Ramos (cell line): ENCODE measurements at regions not wholly inside any gene's neighbourhood (a gene's known extent, or its start where the extent isn't known, plus 50 kb on each side); places are given as distances from the start of the nearest gene placed in this dataset.

Experiments used
- in situ Hi-C: fragments of 300-500 bp; cut with MboI; formaldehyde crosslinking; loops from one replicate; pipeline ENCODE4 v1.14.3; 2022; ENCODE audit warnings: low sequenced_read_pairs; ENCODE audit not compliant: unreplicated experiment

DNA sequence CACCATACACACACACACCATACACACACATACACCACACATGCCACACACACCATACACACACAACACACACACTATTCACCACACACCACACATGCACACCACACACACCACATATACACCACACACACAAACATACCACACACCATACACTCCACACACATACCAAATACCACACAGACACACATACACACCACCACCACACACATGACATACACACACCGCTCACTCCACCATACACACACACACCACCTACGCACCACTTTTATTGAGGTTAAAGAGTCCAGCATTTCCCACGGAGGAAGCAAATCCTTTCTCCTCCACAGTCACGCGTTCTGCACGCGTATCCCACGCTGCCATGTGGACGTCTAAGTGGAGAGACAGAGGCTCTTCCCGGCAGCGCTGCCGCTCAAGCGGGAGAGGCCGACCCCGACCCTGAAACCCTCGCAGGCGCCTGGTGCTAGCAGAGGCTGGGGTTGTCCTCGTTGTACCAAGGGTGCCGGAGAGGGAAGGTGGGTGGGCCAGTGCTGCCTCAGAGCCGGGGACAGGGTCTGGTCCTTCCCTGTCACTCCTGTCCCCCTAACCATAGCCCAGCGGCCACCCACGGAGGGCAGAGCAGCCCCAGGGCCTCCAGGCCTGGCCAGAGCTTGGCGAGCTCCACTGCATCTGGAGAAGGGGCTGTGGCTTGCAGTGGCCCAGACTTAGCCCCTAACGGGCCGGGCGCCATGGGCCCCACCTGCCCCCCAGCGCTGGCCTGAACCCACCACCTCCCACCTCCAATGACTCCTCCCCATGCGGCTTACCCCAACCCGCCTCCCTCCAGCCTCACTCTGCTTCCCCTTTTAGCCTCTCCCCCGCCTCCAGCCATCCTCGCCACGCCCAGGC is 1495.0 kb downstream of the BRD1 start:
- in situ Hi-C loops, result no loop called here

GRCh38 chr22:48331691-48332220 is 1495.9 kb downstream of the BRD1 start:
- in situ Hi-C loops, result no loop called here

- in situ Hi-C loops, result no loop called here
Observed at GRCh38 chr22:48331266-48331665, 1496.4 kb downstream of the BRD1 start.

- in situ Hi-C loops, result no loop called here
Observed at GRCh38 chr22:48327721-48328120, 1500.0 kb downstream of the BRD1 start.

DNA sequence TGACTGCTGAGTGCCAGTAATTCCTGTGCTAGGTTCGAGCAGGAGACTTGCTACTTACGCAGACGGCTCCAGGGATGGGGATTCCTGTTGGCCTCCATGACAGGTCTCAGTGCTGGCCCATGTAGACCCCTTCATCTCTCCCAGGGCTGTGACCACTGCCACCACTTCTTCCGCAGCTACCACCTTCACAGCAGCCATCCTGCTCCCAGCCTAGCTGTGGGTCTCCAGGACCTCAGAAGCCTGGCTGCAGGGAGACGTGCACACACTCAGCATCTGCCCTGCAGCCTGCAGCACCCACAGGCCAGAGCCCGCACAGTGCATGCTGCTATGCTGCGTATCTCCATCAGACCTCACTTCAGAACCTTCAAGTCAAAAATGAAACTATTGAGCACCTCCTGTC is 1503.9 kb downstream of the BRD1 start:
- in situ Hi-C loops, result no loop called here

GRCh38 chr22:48322907-48323306 is 1504.8 kb downstream of the BRD1 start:
- in situ Hi-C loops, result no loop called here

DNA sequence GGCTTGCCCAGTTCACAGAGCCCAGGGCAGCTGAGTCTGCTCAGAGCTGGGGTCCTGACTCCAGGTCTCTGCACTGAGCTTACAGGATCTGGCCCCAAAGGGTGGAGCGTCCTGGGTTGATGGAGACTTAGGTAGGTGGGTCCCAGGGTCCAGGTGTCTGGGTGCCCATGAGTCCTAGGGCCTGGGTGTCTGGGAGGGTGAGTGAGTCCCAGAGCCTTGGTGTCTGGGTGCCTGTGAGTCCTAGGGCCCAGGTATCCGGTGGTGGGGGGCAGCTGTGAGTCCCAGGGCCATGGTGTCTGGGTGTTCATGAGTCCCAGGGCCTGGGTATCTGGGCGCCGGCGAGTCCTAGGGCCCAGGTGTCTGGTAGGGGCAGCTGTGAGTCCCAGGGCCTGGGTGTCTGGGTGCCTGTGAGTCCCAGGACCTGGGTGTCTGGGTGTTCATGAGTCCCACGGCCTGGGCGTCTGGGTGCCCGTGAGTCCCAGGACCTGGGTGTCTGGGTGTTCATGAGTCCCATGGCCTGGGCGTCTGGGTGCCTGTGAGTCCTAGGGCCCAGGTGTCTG is 1505.6 kb downstream of the BRD1 start:
- in situ Hi-C loops, result no loop called here

DNA sequence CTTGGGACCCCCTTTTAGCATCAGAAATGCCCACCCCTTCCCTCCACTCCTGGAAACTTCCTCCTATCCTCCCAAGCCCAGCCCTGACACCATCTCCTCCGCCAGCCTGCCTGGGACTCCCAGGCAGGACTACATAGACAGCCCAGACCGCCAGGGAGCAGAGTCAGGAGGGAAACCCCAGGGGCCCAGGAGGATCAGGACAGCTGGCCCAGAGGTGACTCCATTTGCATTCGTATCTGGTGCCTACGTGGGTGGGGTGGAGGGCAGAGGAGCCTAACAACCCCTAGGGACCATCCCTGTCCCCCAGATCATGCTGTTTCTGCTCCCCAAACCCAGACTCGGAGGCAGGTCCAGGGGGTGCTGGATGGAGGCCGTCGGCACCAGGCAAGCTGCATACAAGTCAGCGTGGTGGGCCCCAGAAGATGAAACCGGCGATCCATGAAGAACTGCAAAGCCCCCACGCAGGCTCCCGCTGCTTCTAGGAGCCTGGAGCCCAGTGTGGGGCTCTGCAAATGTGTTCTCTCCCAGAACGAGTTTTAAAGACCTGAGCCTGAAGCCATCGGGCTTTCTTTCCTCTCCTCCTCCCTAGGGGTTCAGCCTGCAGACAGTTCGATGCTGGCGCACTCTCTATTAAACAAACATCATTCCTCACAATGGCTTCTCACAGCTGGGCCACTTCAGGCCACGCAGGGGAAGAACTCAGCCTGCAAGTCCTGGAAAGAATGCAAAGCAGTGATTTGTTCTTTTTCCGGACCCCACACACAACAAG is 1506.8 kb downstream of the BRD1 start:
- in situ Hi-C loops, result no loop called here

GRCh38 chr22:48320048-48320682 is 1507.5 kb downstream of the BRD1 start:
- in situ Hi-C loops, result no loop called here

GRCh38 chr22:48319321-48320047 is 1508.2 kb downstream of the BRD1 start:
- in situ Hi-C loops, result no loop called here

DNA sequence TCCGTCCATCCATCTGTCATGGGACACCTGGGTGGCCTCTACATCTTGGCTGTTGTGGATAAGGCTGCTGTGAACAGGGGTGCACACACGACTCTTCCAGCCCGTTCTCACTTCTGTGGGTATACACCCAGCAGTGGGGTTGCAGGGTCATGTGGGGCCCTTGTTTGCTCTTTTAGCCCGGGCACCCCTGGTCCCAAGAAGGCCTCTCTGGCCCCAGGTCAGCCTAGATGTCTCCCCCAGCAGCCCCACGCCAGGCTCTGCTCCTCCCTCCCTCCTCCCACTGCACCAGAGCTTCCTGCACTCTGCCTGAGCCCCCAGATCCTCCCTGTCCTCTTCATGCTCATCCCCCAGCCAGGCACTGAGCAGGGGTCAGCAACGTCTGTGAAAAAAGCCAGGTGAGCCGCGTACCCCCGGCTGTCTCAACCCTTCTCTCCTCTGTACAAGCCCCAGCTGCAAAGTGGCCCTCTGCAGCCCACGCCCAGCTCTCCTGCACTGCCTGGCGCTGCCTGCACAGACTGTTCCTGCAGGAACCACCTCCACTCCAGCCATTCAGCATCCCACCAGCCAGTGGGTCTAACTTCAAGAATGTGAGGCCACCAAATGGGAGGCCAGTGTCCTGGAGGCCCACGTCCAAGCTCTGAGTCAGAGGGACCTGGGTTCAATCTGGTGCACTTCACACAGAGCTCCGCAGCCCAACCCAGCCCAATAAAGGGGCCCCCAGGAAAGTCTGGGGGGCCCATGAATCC is 1508.9 kb downstream of the BRD1 start:
- in situ Hi-C loops, result no loop called here

GRCh38 chr22:48318173-48318572 is 1509.5 kb downstream of the BRD1 start:
- in situ Hi-C loops, result no loop called here

DNA sequence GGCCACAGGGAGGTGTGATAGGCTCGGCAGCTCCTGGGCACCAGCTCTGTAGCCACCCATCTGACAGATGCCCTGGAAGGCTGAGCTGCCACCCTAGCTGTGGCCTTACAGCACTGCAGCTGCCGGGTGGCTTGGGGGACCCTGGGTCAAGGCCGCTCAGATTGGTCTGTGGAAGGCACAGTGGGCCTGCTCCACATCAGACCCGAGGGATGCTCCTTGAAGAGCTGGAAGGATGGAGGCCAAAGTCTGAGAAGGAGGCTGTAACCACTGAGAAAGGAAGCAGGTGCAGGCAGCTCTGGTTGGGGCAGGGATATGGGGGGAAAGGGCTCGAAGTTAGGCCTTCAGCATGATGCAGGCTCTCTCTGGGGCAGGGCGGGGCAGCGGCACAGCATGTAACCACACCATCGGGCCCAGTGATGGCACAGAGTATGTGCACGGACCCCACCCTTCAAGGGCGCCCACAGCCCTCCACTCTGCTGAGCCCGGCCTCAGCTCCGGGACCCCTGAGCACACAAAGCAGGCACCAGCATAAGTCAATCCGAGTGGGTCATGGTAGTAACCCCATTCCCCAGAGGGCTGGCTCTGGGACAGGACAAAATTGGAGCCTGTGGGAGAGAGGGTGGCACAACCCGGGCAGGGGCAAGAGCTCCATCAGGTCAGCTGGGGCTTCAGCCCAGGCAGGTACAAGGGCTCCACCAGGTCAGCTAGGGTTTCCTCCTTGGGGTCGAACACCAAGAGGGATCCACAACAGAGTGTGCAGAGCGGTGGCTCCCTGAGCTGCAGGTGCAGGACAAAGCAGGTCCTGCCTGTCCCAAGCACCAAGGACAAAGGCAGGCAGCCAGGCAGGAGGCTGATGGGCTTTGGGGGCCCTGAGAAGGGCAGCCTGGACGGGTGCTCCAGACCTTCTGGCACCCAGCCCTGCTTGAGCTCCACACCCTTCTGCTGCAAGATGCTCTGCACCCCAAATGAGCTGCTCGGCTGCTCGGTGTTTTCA is 1511.1 kb downstream of the BRD1 start:
- in situ Hi-C loops, result no loop called here

DNA sequence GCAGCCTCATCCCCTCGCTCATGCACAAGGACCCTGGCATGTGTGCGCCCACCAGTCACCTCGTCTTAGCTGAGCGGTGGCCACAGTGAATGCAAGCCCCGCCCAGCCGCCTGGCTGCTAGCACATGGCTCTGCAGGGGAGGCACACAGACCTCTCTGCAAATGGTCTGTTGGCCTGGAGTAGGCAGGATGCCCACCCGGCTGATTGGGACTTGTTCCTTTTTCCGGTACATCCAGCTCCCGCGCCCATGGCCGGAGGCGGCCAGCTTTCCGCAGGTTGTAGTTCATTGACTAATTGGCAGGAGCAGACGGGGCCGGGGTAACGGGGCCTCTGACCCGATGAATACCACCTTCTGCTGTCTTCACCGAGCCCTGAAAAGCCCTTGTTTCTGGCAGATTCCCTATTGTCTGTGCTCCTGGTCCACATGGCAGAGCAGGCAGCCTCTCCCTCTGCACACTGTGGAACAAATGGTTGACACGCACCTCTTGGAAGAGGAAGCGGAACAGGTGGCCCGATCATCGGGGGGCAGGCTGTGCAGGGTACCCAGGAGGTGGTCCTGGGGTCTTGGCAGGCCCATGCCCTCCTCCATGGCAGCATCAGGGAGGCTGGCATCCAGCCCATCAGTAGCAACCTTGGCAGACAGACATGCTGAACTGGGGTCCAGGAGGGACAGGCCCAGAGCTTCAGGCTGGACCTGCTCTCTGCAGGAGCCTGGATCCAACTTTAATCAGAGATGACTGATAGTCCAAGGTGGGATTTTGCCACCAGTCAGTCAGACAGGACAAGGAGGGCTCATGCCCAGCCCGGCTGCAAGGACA is 1512.0 kb downstream of the BRD1 start:
- in situ Hi-C loops, result no loop called here

DNA sequence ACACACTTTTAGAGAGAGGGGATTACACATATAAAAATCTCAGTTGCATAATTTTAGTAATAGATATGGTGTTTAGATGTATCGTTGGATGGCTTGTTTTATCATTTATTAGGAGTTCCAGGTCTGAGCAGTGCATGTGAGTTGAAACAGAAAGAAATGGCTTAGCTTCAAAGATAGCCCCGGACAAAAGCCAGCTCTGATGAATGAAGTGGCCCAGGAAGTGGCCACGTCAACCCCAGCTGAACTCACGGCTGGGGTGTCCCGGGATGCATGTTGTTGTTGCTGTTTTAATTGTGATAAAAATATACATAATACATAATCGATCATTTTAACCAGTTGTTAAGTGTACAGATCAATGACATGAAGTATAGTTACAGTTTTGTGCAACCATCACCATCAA is 1513.6 kb downstream of the BRD1 start:
- in situ Hi-C loops, result no loop called here

- in situ Hi-C loops, result no loop called here
Observed at GRCh38 chr22:48313175-48313830, 1514.4 kb downstream of the BRD1 start.

DNA sequence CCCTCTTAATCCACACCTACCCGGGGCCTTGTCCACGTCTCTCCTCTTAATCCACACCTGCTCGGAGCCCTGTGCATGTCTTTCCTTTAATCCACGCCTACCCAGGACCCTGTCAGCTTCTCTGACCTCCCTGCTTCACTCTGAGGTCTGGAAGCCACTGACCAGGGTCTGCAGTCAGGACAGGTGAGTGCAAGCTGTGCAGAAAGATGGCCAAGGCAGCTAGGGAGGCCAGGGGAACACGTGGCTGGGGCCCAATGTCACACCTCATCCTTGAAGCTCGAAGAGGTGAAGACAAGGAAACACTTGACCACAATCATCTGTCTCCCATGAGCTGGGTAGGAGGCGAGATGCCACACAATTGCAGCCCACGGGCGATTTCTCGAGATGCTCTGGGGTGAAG is 1516.9 kb downstream of the BRD1 start:
- in situ Hi-C loops, result no loop called here
